Activated CD8-positive, alpha-beta memory T cell treated with anti-CD3 and anti-CD28 coated beads, Interleukin-2, amount 50 U/mL, for 4 hours (primary cell): ENCODE measurements at regions not wholly inside any gene's neighbourhood (a gene's known extent, or its start where the extent isn't known, plus 50 kb on each side); places are given as distances from the start of the nearest gene placed in this dataset.

Experiments used
- DNase-seq: peaks from one replicate; pipeline ENCODE4 v3.0.0-alpha.2; 2020

DNA sequence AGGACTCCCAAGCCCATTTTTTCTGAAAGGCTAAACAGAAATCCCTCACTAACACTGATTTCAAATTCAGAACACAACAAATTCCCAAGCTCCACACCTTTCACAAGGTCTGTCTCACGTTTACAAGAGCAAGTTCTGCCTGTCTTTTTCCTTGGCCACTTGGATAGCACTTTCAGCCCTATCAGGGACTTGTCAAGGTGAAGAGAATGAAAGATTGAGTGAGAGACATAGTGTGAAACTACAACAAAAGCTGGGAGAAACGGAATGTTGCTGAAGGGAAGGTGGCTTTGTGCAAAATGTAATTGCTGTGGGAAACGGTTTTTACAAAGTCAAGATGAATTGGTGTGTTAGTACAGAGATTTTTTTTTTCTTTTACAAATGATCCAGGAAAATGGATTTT lies 89.4 kb upstream of the GATA6 start:
- no peak for DNase-seq

GRCh38 chr18:22082408-22082807 lies 87.0 kb upstream of the GATA6 start:
- DNase-seq: no peak

DNA sequence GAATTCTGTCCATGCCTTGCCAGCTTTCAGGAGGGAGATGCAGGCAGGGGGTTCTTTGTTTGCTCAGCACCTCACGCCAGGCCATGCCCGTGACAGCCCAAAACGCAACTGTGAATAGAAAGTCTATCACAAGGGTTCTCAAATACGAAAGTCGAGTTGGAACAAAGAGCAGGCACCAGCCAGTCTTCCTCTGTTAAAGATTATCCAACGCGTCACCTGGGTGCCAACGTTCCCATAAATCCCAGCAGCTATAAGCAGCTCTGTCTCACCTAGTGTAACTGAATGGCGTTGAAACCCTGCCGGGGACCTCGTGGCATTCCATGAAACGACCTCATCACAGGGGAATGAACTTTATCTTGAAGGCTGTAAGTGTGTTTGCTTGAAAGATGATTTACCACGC lies 84.8 kb upstream of the GATA6 start:
- no peak for DNase-seq

DNA sequence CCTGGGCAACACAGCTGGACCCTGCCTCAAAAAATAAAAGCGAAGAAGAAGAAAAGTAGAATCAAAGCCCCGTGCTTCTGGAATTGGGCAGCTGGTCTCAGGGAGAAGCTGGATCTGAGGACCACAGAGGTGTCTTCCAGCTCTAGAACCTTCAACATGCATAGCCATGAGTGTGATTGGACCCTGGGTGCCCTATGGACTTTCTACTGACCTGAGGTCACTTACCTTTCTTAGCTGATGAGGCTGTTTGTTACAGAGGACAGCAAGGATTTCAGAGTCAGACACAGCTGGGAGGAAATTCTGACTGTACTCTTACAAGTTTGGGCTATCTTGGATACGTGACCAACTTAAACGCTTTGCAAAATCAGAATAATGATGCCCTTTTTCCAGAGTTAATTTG lies 82.4 kb upstream of the GATA6 start:
- no peak for DNase-seq

GRCh38 chr18:22088029-22088428 lies 81.4 kb upstream of the GATA6 start:
- DNase-seq: no peak

GRCh38 chr18:22088996-22089640 lies 80.3 kb upstream of the GATA6 start:
- no peak for DNase-seq

- no peak for DNase-seq
These were observed 78.0 kb upstream of the GATA6 start for GRCh38 chr18:22091341-22091740.

DNA sequence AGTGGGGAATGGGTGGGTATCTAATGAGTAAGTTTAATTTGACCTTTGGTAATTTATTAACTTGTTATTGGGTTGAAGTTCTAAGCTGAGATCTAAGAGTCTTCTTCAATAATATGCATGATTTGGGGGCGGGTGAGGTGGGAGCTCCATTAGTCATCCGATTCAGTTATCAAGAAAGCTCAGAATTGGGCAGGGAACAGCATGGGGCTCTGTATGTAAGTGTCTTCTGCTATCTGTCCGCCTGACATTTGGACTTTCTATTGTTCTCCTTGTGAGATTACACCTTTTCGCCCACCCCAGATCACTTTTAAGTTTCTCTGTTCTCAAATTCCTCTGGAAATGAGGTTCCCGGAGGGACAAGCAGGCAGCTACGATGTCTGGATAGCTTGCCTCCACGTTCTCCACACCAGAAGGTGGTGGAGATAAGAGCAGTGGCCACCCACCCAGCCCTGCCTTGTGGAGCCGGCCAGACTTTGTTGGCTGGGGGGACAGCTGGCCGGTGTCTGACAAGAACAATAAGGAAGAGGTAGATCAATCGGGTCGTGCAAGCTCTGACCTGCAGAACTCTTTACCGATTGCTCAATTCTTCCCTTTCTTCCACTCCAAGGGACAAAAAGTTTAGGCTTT lies 75.5 kb upstream of the GATA6 start:
- no peak for DNase-seq

DNA sequence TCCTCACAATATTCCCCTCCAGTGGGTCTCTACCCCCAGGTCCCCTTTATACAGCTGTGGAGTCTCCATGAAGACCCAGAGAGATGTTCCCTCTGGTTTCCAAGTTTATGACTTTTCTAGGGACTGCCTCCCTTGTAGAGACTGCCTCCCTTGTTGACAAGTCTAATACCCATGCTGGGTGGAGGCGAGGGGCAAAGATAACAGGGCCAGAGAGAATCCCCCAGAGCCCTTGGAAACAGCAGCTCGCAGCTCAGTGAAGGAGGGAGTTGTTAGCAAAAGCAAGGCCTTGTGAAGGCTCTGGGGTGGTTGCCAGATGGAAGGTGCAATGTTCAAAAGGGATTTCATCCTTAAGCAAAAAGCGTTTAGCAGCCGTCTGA lies 75.0 kb upstream of the GATA6 start:
- no peak for DNase-seq

- no peak for DNase-seq
These were observed 70.8 kb upstream of the GATA6 start for GRCh38 chr18:22098563-22098989.

DNA sequence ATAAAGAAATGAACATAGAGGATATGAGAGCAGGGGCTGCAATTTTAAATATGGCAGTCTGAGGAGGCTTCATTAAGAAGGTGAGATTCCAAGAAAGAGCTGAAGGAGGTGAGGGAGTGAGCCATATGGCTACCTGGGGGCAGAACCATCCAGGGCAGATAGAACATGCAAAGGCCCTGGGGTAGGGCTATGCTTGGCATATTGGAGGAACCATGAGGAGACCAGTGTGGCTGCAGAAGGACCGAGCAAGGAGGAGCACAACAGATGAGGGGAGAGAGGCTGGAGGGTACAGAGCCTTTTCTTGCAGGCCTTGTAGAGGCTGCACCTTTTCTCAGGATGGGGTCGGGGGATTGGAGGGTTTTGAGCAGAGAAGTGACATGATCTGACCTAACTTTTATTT lies 69.5 kb upstream of the GATA6 start:
- DNase-seq: no peak

DNA sequence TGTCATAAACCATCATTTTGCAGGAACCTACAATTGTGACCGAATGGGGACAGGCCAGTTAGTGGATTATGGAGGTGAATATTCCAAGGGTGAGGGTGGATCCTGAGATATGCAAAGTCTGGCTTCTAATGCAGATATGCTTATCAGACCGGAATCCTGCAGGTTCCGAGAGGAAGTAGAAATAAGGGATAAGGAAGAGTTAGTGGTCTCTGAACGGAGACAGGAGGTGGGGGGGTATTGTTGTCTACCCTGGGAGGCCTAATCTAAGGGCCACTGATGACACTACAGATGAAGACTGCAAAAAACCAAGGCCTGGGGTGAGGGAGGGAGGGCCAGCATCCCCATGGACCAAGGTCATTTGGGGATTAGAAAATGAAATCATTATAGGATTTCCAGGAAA lies 67.7 kb upstream of the GATA6 start:
- no peak for DNase-seq

- DNase-seq: no peak
These were observed 66.3 kb upstream of the GATA6 start for GRCh38 chr18:22102953-22103646.

DNA sequence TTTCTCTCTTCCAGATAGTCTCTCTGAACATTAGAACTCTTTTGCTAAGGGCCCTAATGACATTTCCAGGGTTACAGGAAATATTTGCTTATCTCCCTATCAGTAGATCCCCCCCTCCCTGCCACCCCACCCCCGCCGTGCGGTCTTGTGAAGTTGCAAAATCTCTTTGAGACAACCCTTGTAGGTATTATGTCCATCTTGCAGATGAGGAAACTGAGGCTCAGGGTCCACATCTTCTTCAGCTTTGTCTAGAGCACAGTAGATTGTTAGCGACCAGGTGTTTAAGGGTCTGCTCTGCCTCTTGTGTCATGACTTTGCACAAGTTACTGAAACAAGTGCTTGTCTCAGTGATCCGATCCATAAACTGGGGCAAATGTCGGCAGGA lies 65.8 kb upstream of the GATA6 start:
- DNase-seq: no peak

DNA sequence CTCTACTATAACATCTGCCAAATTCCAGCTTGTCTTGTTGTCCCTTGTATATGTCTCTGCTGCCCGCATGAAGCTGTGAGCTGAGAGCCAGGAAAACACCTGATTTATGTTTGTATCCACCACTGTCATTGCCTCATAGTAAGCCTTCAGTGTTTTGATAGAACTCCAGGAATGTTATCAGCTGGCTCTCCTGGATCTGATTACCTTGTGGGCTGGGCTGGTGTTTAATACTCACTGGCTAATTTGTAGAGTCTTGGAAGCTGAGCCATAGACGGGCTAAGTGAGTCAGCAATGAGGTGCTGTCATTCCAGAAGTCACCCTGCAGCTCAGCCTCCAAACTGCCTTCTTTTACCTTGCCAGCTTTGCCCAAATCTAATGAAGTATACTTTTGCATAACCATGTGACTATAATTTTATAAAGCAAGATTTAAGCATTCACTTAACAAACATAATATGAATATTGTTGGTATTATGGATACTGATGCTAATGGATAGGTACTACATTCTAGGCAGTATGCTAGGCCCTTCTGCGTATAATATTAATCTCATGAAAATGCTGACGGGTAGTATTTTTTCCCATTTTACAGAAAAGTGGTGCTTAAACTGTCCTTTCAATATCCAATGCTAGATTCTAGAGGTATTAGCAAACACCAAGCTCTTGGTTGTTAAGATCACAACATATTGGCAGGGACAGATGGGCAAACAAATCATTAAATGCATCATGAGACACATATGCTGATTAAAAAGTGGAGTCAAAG lies 62.7 kb upstream of the GATA6 start:
- no peak for DNase-seq

GRCh38 chr18:22108674-22109073 lies 60.7 kb upstream of the GATA6 start:
- DNase-seq: no peak

GRCh38 chr18:22109535-22109934 lies 59.9 kb upstream of the GATA6 start:
- DNase-seq: no peak

DNA sequence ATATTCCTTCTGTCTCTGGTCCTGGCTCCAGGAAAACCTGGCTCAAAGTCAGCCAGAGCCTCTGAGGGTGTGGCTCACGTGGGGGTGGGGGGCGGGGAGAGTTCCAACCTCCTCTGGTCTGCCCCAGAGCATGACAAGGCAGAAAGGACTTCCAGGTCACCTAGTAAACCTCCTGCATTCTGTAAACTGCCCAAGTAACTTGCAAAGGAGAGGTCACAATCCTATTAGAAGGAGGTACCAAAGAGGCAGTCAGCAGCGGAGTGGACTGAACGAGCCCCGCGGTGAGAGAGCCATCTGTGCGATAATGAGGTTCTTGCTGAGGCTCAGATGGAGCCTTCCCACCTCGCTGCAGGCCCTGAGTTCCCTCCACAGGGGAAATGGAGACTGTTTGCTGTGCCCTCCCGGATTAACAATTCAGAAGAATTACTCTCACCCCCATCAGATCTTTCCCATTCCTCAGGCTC lies 58.9 kb upstream of the GATA6 start:
- no peak for DNase-seq

DNA sequence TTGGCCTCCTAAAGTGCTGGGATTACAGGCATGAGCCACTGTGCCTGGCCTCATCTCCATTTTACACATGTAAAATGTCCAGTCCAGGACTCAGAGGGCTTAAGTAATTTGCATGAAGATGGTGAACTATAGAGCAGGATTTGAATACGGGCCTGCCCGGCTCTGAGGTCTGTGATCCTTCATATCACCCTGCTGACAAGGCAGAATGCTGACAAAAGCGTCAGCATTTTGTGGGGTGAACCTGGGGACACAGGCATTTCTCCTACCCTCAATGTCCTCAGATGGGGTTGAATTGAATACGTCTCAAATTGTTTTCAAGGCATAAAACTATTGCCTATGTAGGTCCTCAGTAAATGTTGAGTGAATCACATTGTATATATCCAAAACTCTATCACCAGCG lies 57.2 kb upstream of the GATA6 start:
- no peak for DNase-seq

DNA sequence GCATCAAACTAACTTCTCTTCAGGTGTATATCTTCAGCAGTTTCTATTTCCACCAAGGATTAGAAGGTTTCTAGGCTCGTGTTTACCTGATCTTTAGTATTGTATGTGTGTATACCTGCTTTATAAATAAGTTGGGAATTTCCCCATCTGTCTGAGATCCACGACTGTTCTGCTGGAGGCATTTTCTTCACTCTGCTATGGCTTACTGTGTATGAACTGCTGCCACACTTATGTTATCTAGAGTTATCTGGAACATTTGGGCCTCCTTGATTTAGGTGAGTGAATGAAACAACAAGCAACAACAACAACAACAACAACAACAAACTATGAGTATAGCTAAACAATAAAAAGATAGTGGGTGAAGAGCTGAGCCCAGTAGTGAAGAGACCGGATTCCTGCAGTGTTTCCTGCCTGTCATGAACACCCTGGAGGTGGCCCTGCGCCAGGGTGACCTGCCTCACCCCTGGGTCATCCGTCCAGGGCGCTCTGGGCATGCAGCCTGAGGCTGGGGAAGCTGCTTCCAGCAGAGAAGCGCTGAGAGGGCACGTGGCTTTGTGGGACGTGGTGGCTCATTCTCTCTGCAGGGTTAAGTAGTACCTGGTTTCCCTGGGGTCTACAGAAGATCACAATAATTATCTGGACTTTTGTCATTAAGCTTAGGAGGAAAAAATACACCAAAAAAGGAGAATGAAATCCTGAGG lies 56.1 kb upstream of the GATA6 start:
- no peak for DNase-seq

- DNase-seq: no peak
These were observed 54.7 kb upstream of the GATA6 start for GRCh38 chr18:22114526-22115321.

- no peak for DNase-seq
These were observed 53.8 kb upstream of the GATA6 start for GRCh38 chr18:22115573-22115972.
